Naive thymus-derived CD4-positive, alpha-beta T cell (primary cell): ENCODE measurements at regions not wholly inside any gene's neighbourhood (a gene's known extent, or its start where the extent isn't known, plus 50 kb on each side); places are given as distances from the start of the nearest gene placed in this dataset.

Source experiments
- ATAC-seq: fragments of 150-1000 bp; cut with Tn5 transposase; 2 replicates; pipeline ENCODE4 v1.10.0; 2021; ENCODE audit warnings: mild to moderate bottlenecking, moderate library complexity
- CTCF ChIA-PET: fragments of 350-600 bp; sonication (Branson Sonifier 250); formaldehyde crosslinking; loops from one replicate; lab custom pipeline; 2021; ENCODE audit warnings: antibody characterized with exemption; lab: Charles Lee
- POLR2A ChIA-PET: fragments of 350-600 bp; sonication (Branson Sonifier 250); formaldehyde crosslinking; loops from one replicate; lab custom pipeline; 2021; ENCODE audit warnings: antibody characterized with exemption, inconsistent platforms; lab: Charles Lee
- DNase-seq, 9 donors: peaks; one replicate each; pipeline versions ENCODE4 v3.0.0 to v3.0.0-alpha.2; 2020 to 2022; ENCODE audit warnings: mixed read lengths in 1 of 9
- H3K27ac ChIP-seq: one replicate; pipeline ENCODE4 v1.7.0; 2013; ENCODE audit warnings: mild to moderate bottlenecking, low read depth, low read length, moderate library complexity
- H3K27me3 ChIP-seq, 2 donors: one replicate each; pipeline ENCODE4 v1.7.0; 2013; ENCODE audit warnings: low read length in 2 of 2, mild to moderate bottlenecking in 2 of 2, moderate library complexity in 2 of 2; ENCODE audit not compliant: control insufficient read depth in 2 of 2, insufficient read depth in 2 of 2
- H3K36me3 ChIP-seq, 3 experiments: 1 replicate in 2 of 3; 2 replicates in 1 of 3; pipeline ENCODE4 v1.7.0; 2013; ENCODE audit warnings: low read length in 3 of 3, mild to moderate bottlenecking in 3 of 3, moderate library complexity in 1 of 3; ENCODE audit not compliant: insufficient read depth in 3 of 3, control insufficient read depth in 2 of 3
- H3K4me1 ChIP-seq, 2 donors: one replicate each; pipeline ENCODE4 v1.7.0; 2013; ENCODE audit warnings: low read length in 2 of 2, mild to moderate bottlenecking in 2 of 2, moderate library complexity in 1 of 2; ENCODE audit not compliant: control insufficient read depth in 2 of 2, insufficient read depth in 2 of 2
- H3K4me3 ChIP-seq: 2 replicates; pipeline ENCODE4 v1.7.0; 2013; ENCODE audit warnings: mild to moderate bottlenecking, low read length
- H3K9me3 ChIP-seq, 3 experiments: 1 replicate in 2 of 3; 2 replicates in 1 of 3; pipeline ENCODE4 v1.7.0; 2013; ENCODE audit warnings: low read length in 3 of 3; ENCODE audit not compliant: control insufficient read depth in 2 of 3
- H3K27ac Mint-ChIP-seq, 9 donors: one replicate each; pipeline ENCODE4 v1.8.0; 2020 to 2022; ENCODE audit warnings: mixed read lengths in 9 of 9, mild to moderate bottlenecking in 8 of 9, moderate library complexity in 5 of 9, inconsistent platforms in 2 of 9
- H3K27me3 Mint-ChIP-seq, 5 donors: one replicate each; pipeline ENCODE4 v1.8.0; 2021 to 2022; ENCODE audit warnings: mixed read lengths in 5 of 5, mild to moderate bottlenecking in 1 of 5
- H3K36me3 Mint-ChIP-seq, 5 donors: one replicate each; pipeline ENCODE4 v1.8.0; 2020 to 2022; ENCODE audit warnings: mixed read lengths in 5 of 5, mild to moderate bottlenecking in 3 of 5, inconsistent platforms in 1 of 5
- H3K4me1 Mint-ChIP-seq, 7 donors: one replicate each; pipeline ENCODE4 v1.8.0; 2020 to 2022; ENCODE audit warnings: mixed read lengths in 7 of 7, mild to moderate bottlenecking in 3 of 7, inconsistent platforms in 1 of 7
- H3K4me3 Mint-ChIP-seq, 10 donors: one replicate each; pipeline ENCODE4 v1.8.0; 2020 to 2022; ENCODE audit warnings: mild to moderate bottlenecking in 10 of 10, mixed read lengths in 10 of 10, moderate library complexity in 6 of 10, inconsistent platforms in 2 of 10
- H3K9me3 Mint-ChIP-seq, 11 donors: one replicate each; pipeline ENCODE4 v1.8.0; 2020 to 2022; ENCODE audit warnings: mixed read lengths in 11 of 11, mild to moderate bottlenecking in 4 of 11, inconsistent platforms in 1 of 11, moderate library complexity in 1 of 11
- intact Hi-C, 2 donors: fragments of 100-400 bp; cut with micrococcal nuclease; formaldehyde crosslinking; loops; one replicate each; pipeline ENCODE4 v1.15.1; 2023

DNA sequence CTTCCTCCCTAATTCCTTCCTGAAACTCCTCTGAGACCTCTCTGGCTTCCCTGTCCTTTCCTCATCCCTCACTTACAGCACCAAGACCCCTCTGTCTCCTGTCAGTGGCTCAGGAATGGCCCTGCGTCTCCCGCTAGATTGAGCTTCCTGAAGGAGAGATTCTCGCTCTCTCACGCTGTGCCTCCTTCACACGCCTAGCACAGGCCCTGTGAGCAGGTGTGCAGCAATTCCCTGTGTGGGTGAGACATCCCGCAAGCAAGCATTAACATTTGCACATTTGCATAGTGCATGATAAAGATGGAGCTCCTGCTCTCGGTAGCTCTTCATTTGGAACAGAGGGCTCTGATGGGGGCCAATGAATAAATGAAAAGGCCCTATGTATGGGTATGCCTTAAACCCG, 159.8 kb downstream of the ADAMTS15 start:
- DNase-seq (no peak), ATAC-seq (no peak)
- intact Hi-C loops, result no loop called here
- no peak overlapping the region for H3K27ac ChIP-seq
- H3K27ac Mint-ChIP-seq, result no peak overlapping the region
- POLR2A ChIA-PET, result no interaction called here
- H3K36me3 Mint-ChIP-seq, result no peaks in the 10 kb centered on the region
- H3K27me3 ChIP-seq, result no peaks in the 10 kb centered on the region
- peaks cover 0 to 9% (median 5%) of the 10 kb centered on the region in 5 donors for H3K27me3 Mint-ChIP-seq
- H3K4me1 Mint-ChIP-seq, result no peaks in the 10 kb centered on the region
- no peaks in the 10 kb centered on the region for H3K9me3 ChIP-seq
- CTCF ChIA-PET, result no interaction called here
- no peak overlapping the region for H3K4me3 ChIP-seq
- no peaks in the 10 kb centered on the region for H3K36me3 ChIP-seq
- no peaks in the 10 kb centered on the region for H3K4me1 ChIP-seq
- no peak overlapping the region for H3K4me3 Mint-ChIP-seq
- no peaks in the 10 kb centered on the region for H3K9me3 Mint-ChIP-seq

DNA sequence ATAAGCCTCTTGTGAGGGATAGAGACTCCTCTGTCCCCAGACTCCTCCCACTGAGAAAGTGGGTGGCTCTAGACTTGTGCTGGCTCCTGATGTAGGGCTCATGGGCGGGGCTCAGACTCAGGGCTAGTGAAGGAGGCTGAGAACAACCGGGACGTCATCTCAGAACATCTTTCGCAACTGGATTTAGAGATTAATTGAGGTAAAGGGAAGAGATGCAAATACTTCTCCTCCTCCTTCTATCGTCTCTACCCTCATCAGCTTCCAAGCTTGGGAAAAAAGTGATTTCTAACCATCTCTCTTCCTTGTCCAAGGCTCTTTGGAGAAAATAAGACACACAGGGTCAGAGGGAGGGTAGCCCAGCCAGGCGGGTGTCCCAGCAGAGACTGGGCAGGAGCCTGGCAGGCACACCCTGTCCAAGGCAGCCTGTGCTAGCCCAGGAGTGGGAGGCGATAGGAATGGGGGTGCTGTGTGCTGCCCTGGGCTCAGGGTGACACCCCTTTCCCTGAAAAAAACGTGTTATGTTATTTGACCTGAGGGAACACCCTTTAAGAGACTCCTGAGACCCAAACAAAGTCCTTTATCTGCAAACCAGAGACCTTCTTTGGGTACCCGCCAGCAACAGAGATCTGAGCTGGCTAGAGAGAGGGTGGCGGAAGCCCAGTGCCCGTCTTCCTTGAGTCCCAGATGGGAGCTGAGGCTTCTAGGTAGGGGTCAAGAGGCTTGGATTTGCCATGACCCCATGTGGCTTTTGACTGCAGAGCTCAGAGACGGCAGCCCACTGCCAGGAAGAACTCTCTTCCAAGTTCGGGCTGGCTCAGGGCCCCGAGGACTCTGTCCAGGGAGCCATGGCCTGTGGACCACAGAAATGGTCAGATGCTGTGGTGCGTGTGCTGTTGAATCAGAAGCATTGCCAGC, 160.9 kb downstream of the ADAMTS15 start:
- Mint-ChIP-seq H3K36me3 (no peaks in the 10 kb centered on the region), H3K27me3 (peaks cover 0 to 9% (median 5%) of the 10 kb centered on the region in 5 donors), H3K27ac (no peak overlapping the region), H3K4me1 (no peaks in the 10 kb centered on the region), H3K9me3 (no peaks in the 10 kb centered on the region), H3K4me3 (no peak overlapping the region)
- Histone ChIP-seq H3K4me1 (no peaks in the 10 kb centered on the region), H3K27me3 (no peaks in the 10 kb centered on the region), H3K4me3 (no peak overlapping the region), H3K9me3 (no peaks in the 10 kb centered on the region), H3K27ac (no peak overlapping the region), H3K36me3 (no peaks in the 10 kb centered on the region)
- CTCF ChIA-PET, result no interaction called here
- POLR2A ChIA-PET, result no interaction called here
- DNase-seq (no peak), ATAC-seq (no peak)
- intact Hi-C loops, result no loop called here

DNA sequence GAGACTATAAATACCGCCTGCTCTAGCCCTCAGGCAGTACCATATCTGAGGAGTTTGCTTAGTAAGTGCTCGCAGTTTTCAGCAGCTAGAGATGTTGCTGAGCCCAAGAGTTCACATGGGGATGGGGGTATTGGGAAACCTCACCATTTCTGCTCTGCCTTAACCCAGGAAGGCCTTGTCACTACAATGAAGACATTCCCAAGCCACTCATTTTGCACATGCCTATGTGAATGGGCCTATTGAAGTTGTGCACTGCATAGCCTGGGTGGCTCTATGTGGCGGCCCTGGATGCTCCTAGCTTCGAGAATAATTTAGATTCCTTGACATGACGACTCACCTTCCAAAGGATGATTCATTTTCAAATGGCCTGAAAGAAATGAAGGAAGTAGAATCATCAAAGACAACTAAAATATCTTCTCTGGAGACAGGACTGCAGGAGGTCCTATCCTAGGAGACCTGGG, 163.4 kb downstream of the ADAMTS15 start:
- H3K27me3 ChIP-seq, result no peaks in the 10 kb centered on the region
- ATAC-seq (no peak), DNase-seq (no peak)
- Mint-ChIP-seq H3K27me3 (peaks cover 0 to 9% (median 5%) of the 10 kb centered on the region in 5 donors), H3K4me3 (no peak overlapping the region), H3K9me3 (no peaks in the 10 kb centered on the region), H3K27ac (no peak overlapping the region), H3K4me1 (no peaks in the 10 kb centered on the region), H3K36me3 (no peaks in the 10 kb centered on the region)
- no peaks in the 10 kb centered on the region for H3K4me1 ChIP-seq
- no peak overlapping the region for H3K4me3 ChIP-seq
- ChIA-PET CTCF (no interaction called here), POLR2A (no interaction called here)
- no peak overlapping the region for H3K27ac ChIP-seq
- intact Hi-C loops, result no loop called here
- no peaks in the 10 kb centered on the region for H3K9me3 ChIP-seq
- no peaks in the 10 kb centered on the region for H3K36me3 ChIP-seq

DNA sequence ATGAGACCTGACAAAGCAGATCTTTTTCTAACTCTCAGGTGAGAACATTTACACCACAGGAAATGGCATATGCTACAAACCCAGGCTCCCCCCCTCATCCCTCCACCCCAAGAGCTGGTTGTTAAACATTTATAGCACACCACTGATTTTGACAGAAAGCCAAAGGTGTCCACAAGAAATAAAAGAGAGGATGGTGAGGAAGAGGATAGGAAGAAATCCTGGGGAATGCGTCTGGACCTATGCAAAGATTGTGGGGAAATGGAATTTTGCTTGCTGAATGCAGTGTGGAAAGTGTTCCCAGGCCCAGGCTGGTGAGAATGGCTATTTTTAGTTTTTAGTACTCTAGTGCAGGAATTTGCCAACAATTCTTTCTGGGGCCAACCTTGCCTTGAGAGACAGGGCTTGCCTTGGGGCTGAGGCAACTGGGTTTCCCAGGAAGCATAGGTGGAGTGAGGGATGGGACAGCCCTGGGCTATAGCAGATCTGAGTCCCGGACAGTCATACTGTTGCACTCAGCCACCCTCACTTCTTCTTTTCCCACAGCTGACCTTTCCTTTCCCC, 163.9 kb downstream of the ADAMTS15 start:
- H3K27me3 Mint-ChIP-seq, result peaks cover 0 to 9% (median 5%) of the 10 kb centered on the region in 5 donors
- H3K27ac ChIP-seq, result no peak overlapping the region
- ChIA-PET POLR2A (no interaction called here), CTCF (no interaction called here)
- H3K9me3 Mint-ChIP-seq, result no peaks in the 10 kb centered on the region
- H3K4me1 Mint-ChIP-seq, result no peaks in the 10 kb centered on the region
- no peaks in the 10 kb centered on the region for H3K27me3 ChIP-seq
- no peaks in the 10 kb centered on the region for H3K9me3 ChIP-seq
- no peaks in the 10 kb centered on the region for H3K4me1 ChIP-seq
- no peak overlapping the region for H3K4me3 Mint-ChIP-seq
- no peak for DNase-seq
- H3K4me3 ChIP-seq, result no peak overlapping the region
- no peak for ATAC-seq
- no peaks in the 10 kb centered on the region for H3K36me3 Mint-ChIP-seq
- no peaks in the 10 kb centered on the region for H3K36me3 ChIP-seq
- intact Hi-C loops, result no loop called here
- H3K27ac Mint-ChIP-seq, result no peak overlapping the region

DNA sequence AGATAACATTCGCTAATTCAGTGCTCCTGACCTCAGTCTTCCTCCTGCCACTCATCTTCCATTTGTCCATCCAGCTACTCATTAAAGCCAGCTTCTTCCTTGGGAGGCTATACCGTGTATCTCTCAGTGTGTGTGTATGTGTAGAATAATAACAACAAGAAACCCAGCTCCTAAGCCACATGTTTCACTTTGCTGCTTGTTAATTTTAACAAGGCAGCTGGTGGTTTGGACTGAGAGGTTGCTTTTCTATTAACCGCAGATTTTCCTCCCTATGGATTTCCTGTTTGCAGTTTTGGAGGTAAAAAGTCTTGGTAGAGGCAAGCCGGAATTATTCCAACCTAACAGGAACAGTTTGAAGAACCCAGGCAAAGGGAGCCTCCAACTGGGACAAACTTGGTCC, 165.0 kb downstream of the ADAMTS15 start:
- DNase-seq, result no peak
- intact Hi-C loops, result no loop called here

DNA sequence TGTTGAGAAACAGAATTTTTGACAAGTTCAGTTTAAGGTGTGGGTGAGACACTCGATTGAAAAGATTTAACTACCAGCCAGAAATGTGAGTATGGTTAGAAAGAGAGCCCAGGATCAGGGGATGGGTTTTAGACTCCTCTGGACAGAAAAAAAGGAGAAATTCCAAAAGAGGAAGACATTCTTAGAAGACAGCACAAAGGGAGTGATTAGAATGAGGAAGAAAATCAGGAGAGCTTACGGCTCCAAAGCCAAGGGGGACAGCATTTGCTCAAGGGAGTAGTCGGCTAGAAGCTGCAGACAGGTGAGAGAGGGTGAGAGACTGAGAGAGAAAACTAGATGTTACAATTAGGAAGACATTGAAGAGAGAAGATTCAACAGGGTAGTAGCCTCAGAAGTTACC, 166.1 kb downstream of the ADAMTS15 start:
- Histone ChIP-seq H3K27me3 (no peaks in the 10 kb centered on the region), H3K4me3 (no peak overlapping the region), H3K36me3 (no peaks in the 10 kb centered on the region), H3K9me3 (no peaks in the 10 kb centered on the region), H3K4me1 (no peaks in the 10 kb centered on the region), H3K27ac (no peak overlapping the region)
- H3K9me3 Mint-ChIP-seq, result peaks cover 0 to 8% (median 0%) of the 10 kb centered on the region in 11 donors
- ATAC-seq, result no peak
- ChIA-PET POLR2A (no interaction called here), CTCF (no interaction called here)
- intact Hi-C loops, result no loop called here
- no peak overlapping the region for H3K27ac Mint-ChIP-seq
- DNase-seq, result no peak
- no peaks in the 10 kb centered on the region for H3K36me3 Mint-ChIP-seq
- H3K4me3 Mint-ChIP-seq, result no peak overlapping the region
- H3K4me1 Mint-ChIP-seq, result no peaks in the 10 kb centered on the region
- peaks cover 2 to 4% (median 4%) of the 10 kb centered on the region in 5 donors for H3K27me3 Mint-ChIP-seq

More for the DNA sequence above, 165.0 kb downstream of the ADAMTS15 start:
- Mint-ChIP-seq H3K9me3 (peaks cover 0 to 4% (median 0%) of the 10 kb centered on the region in 11 donors), H3K27ac (no peak overlapping the region), H3K27me3 (peaks cover 0 to 5% (median under 1%) of the 10 kb centered on the region in 5 donors), H3K36me3 (no peaks in the 10 kb centered on the region), H3K4me3 (no peak overlapping the region), H3K4me1 (no peaks in the 10 kb centered on the region)
- ATAC-seq, result no peak
- Histone ChIP-seq H3K27ac (no peak overlapping the region), H3K4me1 (no peaks in the 10 kb centered on the region), H3K9me3 (no peaks in the 10 kb centered on the region), H3K27me3 (no peaks in the 10 kb centered on the region), H3K36me3 (no peaks in the 10 kb centered on the region), H3K4me3 (no peak overlapping the region)
- POLR2A ChIA-PET, result no interaction called here
- CTCF ChIA-PET, result no interaction called here
